Muscle of back (tissue), 3 donors: ENCODE measurements at regions not wholly inside any gene's neighbourhood (a gene's known extent, or its start where the extent isn't known, plus 50 kb on each side); places are given as distances from the start of the nearest gene placed in this dataset.
"Not testable (repeated sequence)": the region's sequence is repeated elsewhere in the genome, so short reads cannot be mapped to it uniquely, and the experiment has no call there.

Experiments
- DNase-seq, 3 donors: peaks; one replicate each; pipeline versions ENCODE4 v3.0.0 to v3.0.0-alpha.2; 2013

DNA sequence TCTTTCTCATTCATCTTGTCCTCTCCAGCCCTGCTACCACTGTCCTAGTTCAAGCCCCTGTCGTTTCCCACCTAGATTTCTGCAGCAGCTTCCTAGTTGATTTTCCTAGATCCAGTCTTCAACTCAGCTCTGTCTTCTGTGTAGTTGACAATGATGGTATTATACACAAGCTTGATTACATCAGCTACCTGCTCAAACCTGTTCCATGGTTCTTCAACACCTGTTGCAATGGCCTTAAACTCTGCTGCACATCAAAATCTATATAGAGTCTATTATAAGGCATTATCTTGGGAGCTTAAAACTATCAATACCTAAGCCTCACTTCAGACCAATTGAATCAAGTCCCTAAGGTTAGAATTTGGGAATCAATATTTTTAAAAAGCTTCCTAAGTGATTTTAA lies 71.7 kb upstream of the PELI2 start:
- DNase-seq, result no peak

DNA sequence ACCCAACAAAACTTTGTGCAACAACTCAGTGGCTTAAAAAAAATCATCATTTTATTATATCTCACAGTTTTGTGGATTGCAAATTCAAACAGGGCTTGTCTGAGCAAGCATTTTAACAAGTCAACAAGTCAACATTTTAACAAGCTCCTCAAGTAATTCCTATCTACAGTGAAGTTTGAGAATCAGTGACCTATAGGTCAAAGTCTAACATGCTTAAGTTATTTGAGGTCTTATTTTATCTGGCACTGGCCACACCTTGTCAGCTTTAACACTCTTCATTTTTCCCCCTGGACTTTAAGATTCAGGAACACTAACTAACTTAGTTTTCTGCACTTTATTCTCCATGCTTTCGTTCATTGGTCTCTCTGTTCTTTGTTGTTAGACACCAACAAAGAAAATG lies 71.2 kb upstream of the PELI2 start:
- no peak for DNase-seq

DNA sequence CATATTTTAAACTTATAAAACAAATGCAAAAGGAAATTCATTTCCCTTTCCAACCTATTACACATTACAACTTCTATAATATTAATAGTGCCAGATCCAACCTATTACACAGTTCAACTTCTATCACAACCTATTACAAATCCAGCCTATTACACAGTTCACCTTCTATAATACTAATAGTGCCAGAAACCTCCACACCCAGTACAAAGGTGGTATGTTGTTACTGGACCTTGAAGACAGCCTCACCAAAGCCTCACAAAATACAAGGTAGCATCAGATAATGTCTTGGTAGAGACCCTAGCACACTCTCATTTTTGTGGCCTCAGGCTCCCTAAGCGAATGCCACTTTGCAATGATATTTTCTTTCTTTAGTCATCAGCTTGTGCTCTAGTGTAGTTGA lies 68.7 kb upstream of the PELI2 start:
- DNase-seq, result no peak

DNA sequence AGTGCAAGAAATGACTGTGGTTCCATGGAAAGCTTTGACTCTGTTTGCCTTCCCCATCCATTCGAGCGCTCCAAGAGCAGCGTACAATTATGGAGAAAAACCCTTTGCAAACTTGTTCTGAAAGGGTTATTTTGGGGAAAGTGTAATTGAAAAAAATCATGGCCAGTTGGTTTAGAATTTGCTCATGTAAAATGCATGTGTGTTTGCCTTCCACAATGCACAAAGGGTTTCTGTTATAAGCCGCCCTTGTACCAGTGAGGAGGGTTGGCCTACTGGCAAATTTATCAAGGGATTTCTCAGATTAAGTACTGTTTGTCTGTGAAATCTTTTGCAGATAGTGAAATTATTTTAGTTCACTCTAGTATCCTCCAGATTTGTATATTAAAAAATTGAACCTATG lies 62.7 kb upstream of the PELI2 start:
- DNase-seq, result no peak

DNA sequence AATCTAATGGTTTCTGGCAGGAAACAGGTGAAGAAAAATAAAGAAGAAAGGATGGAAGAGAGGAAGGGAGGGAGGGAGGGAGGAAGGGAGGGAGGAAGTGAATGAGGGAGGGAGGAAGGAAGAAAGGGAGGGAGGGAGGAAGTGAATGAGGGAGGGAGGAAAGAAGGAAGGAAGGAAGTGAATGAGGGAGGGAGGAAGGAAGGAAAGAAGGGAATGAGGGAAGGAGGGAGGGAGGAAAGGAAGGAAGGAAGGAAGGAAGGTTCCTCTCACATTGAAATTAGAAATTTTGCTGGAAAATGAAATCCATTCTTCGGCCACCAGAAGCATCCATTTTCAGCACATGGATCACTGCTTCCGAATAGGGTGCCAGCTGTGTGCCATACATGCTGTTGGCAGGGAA lies 62.2 kb upstream of the PELI2 start:
- DNase-seq, result no peak

DNA sequence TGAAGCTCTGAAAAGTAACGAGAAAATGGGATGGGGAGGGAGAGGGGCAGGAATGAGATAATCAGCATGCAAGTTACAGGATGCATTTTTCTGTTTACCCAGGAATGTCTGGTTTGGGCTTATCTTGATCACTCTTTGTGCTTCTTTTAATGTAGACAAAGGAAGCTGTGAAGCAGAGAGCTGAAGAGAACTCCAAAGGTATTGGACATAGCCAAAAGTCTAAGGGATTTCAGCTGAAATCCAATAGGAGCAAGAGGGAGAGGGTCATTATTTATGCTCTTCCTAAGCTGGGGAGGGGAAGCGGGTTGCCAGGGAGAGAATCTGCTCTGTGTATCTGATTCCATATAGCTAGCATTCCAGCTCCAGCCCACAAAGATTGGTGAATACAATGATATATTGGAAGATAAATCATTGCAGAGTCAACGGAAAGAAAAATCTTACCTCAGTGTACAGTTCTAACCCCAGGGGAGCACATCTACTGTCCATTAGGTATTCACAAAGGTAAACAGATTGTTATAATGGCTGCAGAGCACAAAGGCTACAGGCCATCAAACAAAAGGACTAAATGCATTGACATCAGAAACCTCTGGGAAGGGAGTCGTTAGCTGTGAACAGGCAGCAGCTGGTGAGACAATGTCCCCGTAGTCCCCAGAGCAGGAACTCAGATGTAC lies 61.0 kb upstream of the PELI2 start:
- DNase-seq, result no peak

DNA sequence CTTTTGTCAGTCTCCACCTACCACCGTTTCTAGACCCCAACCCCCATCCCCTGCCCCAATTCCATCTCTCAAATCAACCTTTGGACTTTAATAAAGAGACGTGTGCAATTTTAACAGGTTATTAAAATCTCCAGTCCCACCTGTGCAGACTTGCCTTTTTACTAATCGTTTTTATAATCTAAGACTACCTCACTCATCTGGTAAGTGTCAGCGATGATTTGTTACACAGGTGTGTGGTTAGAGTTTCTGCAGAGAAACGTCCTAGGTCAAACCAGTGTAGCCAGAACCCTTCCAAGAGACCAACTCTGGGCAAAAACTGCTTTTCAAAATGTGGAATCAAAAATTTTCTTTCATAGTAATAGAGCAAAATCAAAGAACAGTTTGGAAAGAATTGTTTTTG lies 60.4 kb upstream of the PELI2 start:
- DNase-seq, result no peak

DNA sequence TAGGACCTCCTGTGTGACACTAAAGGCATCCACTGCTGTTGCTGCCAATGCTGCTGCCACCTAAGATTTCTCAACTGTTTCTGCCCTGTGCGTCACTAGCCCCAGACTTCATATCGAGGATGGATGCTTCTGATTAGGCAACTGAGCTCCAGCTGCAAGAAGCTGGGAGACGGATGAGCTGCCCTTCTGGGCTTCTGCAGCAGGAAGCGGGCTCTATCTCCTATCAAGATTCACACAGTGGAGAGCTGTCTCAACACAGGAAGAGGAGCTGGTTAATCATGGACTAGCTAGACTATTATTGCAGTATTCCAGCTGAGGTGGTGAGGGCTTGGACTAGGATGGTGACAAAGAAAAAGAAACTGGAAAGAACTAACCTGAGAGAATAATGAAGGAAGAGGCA lies 59.2 kb upstream of the PELI2 start:
- DNase-seq, result no peak

DNA sequence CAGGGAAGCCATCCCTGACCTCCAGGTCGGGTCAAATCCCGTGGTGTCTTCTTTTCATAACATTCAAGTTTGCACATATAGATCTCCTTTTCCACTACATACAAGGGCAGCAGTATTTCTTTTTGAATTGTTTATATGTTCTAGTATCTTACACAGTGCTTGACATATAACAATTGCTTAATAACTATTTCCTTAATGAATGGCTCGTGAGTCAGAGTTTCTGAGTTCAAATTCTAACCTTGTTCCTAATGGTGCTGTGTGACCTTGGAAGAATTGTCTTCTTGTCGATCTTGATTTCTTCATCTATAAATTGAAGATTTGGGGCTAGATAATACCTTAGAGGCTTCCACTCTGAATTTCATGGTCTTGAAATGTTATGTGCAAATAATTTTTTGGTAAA lies 57.2 kb upstream of the PELI2 start:
- DNase-seq, result no peak

DNA sequence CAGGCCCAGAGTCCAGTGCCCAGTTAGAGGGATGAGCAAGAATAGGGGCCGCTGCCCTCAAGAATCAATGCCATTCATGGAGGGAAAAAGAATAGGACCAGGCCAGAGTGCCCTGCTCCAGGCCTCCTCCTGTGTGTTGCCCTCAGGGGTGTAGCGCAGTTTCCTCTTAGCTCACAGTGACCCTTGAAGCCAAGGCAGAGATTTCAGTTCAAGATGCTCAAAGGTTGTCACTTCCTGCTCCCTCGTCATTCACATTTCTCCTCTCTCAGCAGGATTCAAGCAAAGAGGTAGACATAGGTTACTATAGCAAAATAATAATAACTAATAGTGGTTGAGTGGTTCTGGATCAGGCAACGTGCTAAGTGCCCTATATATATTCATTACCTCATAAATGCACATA lies 55.1 kb upstream of the PELI2 start:
- DNase-seq, result no peak

DNA sequence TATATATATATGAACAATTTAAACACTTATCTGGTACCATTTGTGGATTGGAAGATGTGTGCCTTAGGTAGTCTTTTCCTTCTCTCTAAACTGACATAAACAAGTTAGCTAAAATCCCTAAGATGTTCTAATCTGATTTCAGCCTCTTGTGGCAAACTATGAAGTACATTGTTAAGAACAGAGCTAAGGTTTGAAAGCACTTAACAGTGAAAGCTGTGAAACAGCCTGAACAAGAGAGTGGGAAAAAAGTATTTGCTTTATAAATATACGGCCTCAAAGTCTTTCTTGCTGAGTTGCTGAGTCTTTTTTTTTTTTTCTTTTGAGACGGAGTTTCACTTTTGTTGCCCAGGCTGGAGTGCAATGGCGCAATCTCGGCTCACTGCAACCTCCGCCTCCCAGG lies 53.7 kb upstream of the PELI2 start:
- no peak for DNase-seq

DNA sequence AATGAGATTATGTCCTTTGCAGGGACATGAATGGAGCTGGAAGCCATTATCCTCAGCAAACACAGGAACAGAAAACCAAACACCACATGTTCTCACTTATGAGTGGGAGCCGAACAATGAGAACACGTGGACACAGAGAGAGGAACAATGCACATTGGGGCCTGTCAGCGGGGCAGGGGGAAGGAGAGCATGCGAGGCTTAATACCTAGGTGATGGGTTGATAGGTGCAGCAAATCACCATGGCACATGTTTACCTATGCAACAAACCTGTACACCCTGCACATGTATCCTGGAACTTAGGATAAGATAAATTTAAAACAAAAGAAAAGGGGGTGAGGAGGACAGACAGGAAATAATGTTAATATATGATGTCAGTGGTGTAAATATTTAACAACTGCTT lies 53.0 kb upstream of the PELI2 start:
- not testable (repeated sequence) for DNase-seq

DNA sequence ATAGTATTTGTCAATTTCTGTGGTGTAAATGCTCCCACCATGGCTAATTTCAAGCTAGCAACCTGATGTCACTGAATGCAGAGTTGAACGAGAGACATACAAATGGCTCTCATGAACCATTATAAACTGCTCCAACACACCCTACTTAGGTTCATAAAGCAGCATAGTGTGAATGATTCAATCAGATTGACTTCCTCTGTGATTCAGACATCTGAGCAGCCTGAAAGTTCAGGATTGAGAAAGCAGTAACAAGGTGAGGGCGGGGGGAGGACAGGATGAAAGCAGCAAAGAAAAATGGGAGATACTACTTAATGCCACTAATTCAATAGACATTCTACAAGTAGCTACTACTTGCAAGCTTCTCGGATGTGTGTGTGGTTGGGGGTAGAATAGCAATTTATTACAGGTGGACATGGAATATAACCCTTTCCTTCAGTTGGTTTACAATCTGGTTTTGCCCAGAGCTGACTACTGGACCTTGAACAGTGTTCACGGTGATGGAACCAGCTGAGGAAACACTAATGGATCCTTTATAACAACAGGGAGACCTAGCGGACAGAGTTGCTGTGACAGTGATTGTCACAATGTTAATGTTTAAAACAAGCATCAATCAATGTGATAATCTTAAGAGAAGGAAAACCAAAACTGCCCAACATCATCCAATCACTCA lies 52.5 kb upstream of the PELI2 start:
- DNase-seq, result no peak
